HEK293T (cell line): ENCODE measurements at regions not wholly inside any gene's neighbourhood (a gene's known extent, or its start where the extent isn't known, plus 50 kb on each side); places are given as distances from the start of the nearest gene placed in this dataset.

Experiments used
- CTCF ChIA-PET: fragments of 350-600 bp; formaldehyde crosslinking; extraction: SDS; loops from one replicate; lab custom pipeline; 2021; ENCODE audit warnings: antibody characterized with exemption, inconsistent platforms; lab: Yijun Ruan, JAX
- POLR2A ChIA-PET: fragments of 350-600 bp; formaldehyde crosslinking; extraction: SDS; loops from one replicate; lab custom pipeline; 2020; ENCODE audit warnings: antibody characterized with exemption, inconsistent platforms; lab: Yijun Ruan, JAX
- DNase-seq: peaks from one replicate; pipeline ENCODE4 v3.0.0; 2012; ENCODE audit warnings: mixed read lengths; ENCODE audit errors: extremely low spot score
- ARNT ChIP-seq: fragments of 450-650 bp; IDR thresholded peaks from 2 replicates; pipeline ENCODE4 v1.6.1; 2017; ENCODE audit warnings: mild to moderate bottlenecking
- BHLHE40 ChIP-seq: fragments of 450-650 bp; IDR thresholded peaks from 2 replicates; pipeline ENCODE4 v1.6.1; 2016; ENCODE audit warnings: mild to moderate bottlenecking, moderate library complexity, borderline replicate concordance
- CTBP1 ChIP-seq: fragments of 450-650 bp; IDR thresholded peaks from 2 replicates; pipeline ENCODE4 v1.6.1; 2016; ENCODE audit warnings: borderline replicate concordance
- ELF4 ChIP-seq: fragments of 450-650 bp; IDR thresholded peaks from 2 replicates; pipeline ENCODE4 v1.6.1; 2017; ENCODE audit warnings: antibody characterized with exemption
- FOXA1 ChIP-seq: fragments of 450-650 bp; IDR thresholded peaks from 2 replicates; pipeline ENCODE4 v1.6.1; 2016; ENCODE audit warnings: mild to moderate bottlenecking
- FOXK2 ChIP-seq: fragments of 450-650 bp; IDR thresholded peaks from 2 replicates; pipeline ENCODE4 v1.6.1; 2016; ENCODE audit warnings: mild to moderate bottlenecking
- FOXM1 ChIP-seq: fragments of 450-650 bp; IDR thresholded peaks from 2 replicates; pipeline ENCODE4 v1.6.1; 2017; ENCODE audit warnings: mild to moderate bottlenecking, borderline replicate concordance
- HDGF ChIP-seq: fragments of 450-650 bp; IDR thresholded peaks from 2 replicates; pipeline ENCODE4 v1.6.1; 2017; ENCODE audit warnings: antibody characterized with exemption, borderline replicate concordance
- L3MBTL2 ChIP-seq: fragments of 450-650 bp; conservative IDR thresholded peaks from 2 replicates; pipeline ENCODE4 v1.6.1; 2016; ENCODE audit warnings: mild to moderate bottlenecking
- LEF1 ChIP-seq: fragments of 450-650 bp; IDR thresholded peaks from 2 replicates; pipeline ENCODE4 v1.6.1; 2017; ENCODE audit warnings: mild to moderate bottlenecking, borderline replicate concordance
- NFRKB ChIP-seq: fragments of 450-650 bp; IDR thresholded peaks from 2 replicates; pipeline ENCODE4 v1.6.1; 2016; ENCODE audit warnings: mild to moderate bottlenecking, moderate library complexity
- SP1 ChIP-seq: fragments of 450-650 bp; IDR thresholded peaks from 2 replicates; pipeline ENCODE4 v1.6.1; 2017
- SUZ12 ChIP-seq: fragments of 450-650 bp; IDR thresholded peaks from 2 replicates; pipeline ENCODE4 v1.6.1; 2016; ENCODE audit warnings: mild to moderate bottlenecking
- TARDBP ChIP-seq: fragments of 450-650 bp; IDR thresholded peaks from 2 replicates; pipeline ENCODE4 v1.6.1; 2016
- ZNF384 ChIP-seq: fragments of 450-650 bp; IDR thresholded peaks from 2 replicates; pipeline ENCODE4 v1.6.1; 2016
- TF ChIP-seq, protein P1 (sequence below): fragments of 450-650 bp; IDR thresholded peaks from 2 replicates; pipeline ENCODE4 v1.6.1; 2016

DNA sequence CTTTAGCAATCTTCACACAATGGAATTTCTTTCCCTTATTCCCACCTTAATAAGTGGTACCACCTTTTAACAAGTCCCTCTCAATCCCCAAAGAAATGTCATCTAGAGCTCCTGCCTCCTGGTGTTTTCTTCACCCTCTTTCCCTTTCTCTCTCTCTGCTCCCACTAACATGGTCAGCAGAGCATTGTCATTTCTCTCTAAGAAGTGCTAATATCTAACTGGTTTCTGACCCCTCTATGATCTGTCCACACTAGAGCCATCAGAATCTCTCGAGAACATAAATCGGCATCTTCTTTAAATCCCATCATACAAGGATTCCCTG is 161.2 kb upstream of the DTNA start:
- CTCF ChIA-PET = no interaction called here
- TF ChIP-seq SP1 (no peak), FOXK2 (no peak), BHLHE40 (no peak), ARNT (no peak), NFRKB (no peak), TARDBP (no peak)
- TF ChIP-seq, protein P1, sequence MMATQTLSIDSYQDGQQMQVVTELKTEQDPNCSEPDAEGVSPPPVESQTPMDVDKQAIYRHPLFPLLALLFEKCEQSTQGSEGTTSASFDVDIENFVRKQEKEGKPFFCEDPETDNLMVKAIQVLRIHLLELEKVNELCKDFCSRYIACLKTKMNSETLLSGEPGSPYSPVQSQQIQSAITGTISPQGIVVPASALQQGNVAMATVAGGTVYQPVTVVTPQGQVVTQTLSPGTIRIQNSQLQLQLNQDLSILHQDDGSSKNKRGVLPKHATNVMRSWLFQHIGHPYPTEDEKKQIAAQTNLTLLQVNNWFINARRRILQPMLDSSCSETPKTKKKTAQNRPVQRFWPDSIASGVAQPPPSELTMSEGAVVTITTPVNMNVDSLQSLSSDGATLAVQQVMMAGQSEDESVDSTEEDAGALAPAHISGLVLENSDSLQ = no peak
- no peak for DNase-seq
- POLR2A ChIA-PET = no interaction called here

DNA sequence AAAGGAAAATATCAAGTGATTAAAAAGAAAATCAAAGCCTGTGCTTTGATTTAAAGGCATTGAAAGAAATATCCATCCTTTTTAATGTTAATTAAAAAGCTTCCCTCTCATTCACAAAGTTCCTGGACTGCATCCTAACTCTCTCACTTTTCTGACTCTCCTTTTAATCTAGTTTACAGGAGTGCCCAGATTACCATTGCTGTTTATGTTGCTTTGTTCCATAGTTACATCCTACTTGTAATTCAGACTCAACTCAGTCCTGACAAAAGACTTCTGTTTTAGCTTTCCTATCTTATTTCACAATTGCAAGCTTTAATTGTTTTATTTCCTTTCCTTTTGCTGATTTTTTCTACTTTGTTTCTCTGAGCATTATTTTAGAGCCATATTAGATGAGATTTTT is 160.7 kb upstream of the DTNA start:
- POLR2A ChIA-PET = no interaction called here
- TF ChIP-seq FOXA1 = no peak
- no peak for TF ChIP-seq BHLHE40
- no peak for TF ChIP-seq CTBP1
- no peak for TF ChIP-seq SP1
- TF ChIP-seq HDGF = no peak
- no peak for TF ChIP-seq TARDBP
- TF ChIP-seq LEF1 = no peak
- no peak for TF ChIP-seq FOXK2
- TF ChIP-seq, protein P1 = no peak
- TF ChIP-seq ELF4 = no peak
- no peak for TF ChIP-seq ARNT
- no peak for TF ChIP-seq L3MBTL2
- TF ChIP-seq NFRKB = no peak
- no peak for TF ChIP-seq ZNF384
- no peak for TF ChIP-seq SUZ12
- TF ChIP-seq FOXM1 = no peak
- no peak for DNase-seq
- CTCF ChIA-PET = no interaction called here

DNA sequence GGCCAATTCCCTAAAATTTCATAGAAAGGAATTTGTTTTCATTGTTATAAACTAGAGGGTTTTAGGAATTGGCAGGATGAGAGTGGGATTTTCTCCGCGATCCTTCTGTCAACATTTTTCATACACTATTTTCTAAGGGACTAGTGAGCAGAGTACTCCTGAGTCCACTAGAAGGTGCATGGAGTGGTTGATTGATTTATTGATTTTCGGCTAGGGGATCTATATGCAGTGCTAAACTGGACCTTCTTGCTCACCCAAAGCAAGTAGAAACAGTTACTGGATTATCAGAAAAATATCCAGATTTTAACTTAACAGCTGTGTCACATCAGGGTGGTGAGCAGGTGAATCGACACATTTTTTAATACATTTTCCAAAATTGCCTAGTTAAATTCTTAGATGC is 159.9 kb upstream of the DTNA start:
- ChIA-PET CTCF (no interaction called here), POLR2A (no interaction called here)
- TF ChIP-seq FOXA1 (no peak), CTBP1 (no peak), L3MBTL2 (no peak), LEF1 (no peak), SUZ12 (no peak), FOXK2 (no peak), TARDBP (no peak), HDGF (no peak), ARNT (no peak), BHLHE40 (no peak), SP1 (no peak), FOXM1 (no peak), ELF4 (no peak), ZNF384 (no peak)
- TF ChIP-seq, protein P1 = no peak
- no peak for DNase-seq

DNA sequence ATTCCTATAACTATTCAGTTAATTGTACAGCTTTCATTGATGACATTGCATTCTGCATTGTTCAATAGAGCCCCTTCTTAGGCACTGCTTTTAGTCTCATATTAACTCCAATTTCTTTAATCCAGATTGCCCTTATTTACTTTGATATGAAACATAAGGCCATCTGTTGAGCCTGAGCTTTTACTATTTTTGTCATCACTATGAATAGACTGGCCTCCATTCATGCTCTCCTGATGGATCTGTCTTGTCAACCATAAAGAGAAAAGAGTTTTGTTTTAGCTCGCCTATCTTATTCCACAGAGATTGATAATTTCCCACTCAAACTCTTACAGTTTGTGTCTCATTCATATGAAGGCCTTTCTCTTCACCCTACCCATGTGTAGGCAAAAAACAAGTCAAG is 159.2 kb upstream of the DTNA start:
- no peak for DNase-seq
- CTCF ChIA-PET = no interaction called here
- no peak for TF ChIP-seq FOXA1
- TF ChIP-seq, protein P1 = no peak
- no peak for TF ChIP-seq L3MBTL2
- no peak for TF ChIP-seq HDGF
- no peak for TF ChIP-seq ZNF384
- TF ChIP-seq SP1 = no peak
- TF ChIP-seq TARDBP = no peak
- no peak for TF ChIP-seq CTBP1
- POLR2A ChIA-PET = no interaction called here

DNA sequence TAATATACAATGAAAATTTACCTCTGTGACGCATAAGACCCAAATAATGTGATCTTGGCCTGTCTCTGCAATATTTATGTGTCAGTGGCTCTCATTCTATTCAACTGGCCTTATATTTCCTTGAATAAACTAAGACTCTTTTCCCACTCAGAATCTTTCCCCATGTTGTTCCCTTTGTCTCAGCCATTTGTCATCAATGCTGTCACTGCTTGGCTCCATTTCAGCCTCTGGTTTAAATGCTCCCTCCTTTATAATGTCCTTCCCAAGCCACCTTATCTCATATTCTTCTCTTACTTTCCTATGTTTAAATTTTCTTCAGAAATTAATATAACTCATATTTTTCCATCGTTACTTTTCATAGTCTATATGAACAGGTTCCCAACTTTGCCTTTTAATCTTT is 158.3 kb upstream of the DTNA start:
- no peak for DNase-seq
- TF ChIP-seq SUZ12 (no peak), FOXA1 (no peak), L3MBTL2 (no peak), BHLHE40 (no peak)
- ChIA-PET POLR2A (no interaction called here), CTCF (no interaction called here)

DNA sequence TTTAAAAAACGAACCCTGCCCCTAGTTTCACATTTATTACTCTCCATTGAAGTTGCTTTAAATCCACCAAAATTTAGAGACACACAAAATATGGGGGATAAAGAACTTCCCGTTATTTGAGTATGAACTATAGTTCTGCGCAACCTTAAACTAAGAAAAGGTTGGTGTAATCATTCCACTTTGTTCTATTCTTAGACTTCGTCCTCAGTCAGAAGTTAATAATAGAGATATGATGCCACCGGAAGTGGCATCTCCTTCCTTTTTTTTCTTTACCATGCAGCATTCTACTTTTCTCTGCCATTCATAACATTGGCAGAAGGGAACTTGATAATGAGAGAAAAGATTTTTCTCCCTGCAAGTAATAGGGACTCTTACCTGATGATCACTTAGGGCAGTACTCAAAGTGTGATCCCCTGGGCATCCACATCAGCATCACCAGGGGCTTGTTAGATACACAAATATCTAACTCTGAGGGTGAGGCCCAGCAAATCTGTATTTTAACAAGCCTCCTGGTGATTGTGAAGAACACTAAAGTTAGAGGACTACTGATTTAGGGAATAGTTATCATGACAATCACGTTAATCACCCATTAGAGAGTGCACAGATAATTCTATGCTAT is 147.7 kb upstream of the DTNA start:
- ChIA-PET CTCF (no interaction called here), POLR2A (no interaction called here)
- TF ChIP-seq CTBP1 = no peak
- no peak for TF ChIP-seq BHLHE40
- no peak for TF ChIP-seq FOXM1
- no peak for TF ChIP-seq LEF1
- no peak for TF ChIP-seq ARNT
- no peak for TF ChIP-seq TARDBP
- TF ChIP-seq, protein P1 = no peak
- TF ChIP-seq ZNF384 = no peak
- TF ChIP-seq ELF4 = no peak
- no peak for TF ChIP-seq SUZ12
- TF ChIP-seq NFRKB = no peak
- TF ChIP-seq FOXA1 = no peak
- TF ChIP-seq FOXK2 = no peak
- no peak for DNase-seq
